ENCODE measurements at regions not wholly inside any gene's neighbourhood (a gene's known extent, or its start where the extent isn't known, plus 50 kb on each side); places are given as distances from the start of the nearest gene placed in this dataset.

- no peaks in the 10 kb centered on the region for H3K27me3 ChIP-seq
- H3K36me3 ChIP-seq: no peaks in the 10 kb centered on the region
- TF ChIP-seq CTCF (IDR thresholded peaks at IDR 0.05): no peak
- ATAC-seq: no peak
- no peaks in the 10 kb centered on the region for H3K4me1 ChIP-seq
- H3K27ac ChIP-seq: no peak overlapping the region
- 76 to 83% methylated on average over 2 of the region's 2 CpGs for WGBS, 2 donors
- FAIRE-seq: no peak
- DNase-seq: no peak
- no peak overlapping the region for H3K4me3 ChIP-seq
- no peaks in the 10 kb centered on the region for H3K9me3 ChIP-seq
- intact Hi-C loops (cut with DNase I): no loop called here
Measured at GRCh38 chr4:123606336-123606735, 209.7 kb downstream of the SPRY1 start.

GRCh38 chr4:123606946-123607542 lies 210.4 kb downstream of the SPRY1 start:
- no peak overlapping the region for H3K4me3 ChIP-seq
- no peaks in the 10 kb centered on the region for H3K4me1 ChIP-seq
- intact Hi-C loops (cut with DNase I): no loop called here
- ATAC-seq (peak in 1 of 4 donors; percentile 20), DNase-seq (no peak), FAIRE-seq (no peak)
- H3K36me3 ChIP-seq: no peaks in the 10 kb centered on the region
- no peaks in the 10 kb centered on the region for H3K27me3 ChIP-seq
- 80 to 94% methylated on average over 3 of the region's 3 CpGs for WGBS, 2 donors
- no peaks in the 10 kb centered on the region for H3K9me3 ChIP-seq
- no peak overlapping the region for H3K27ac ChIP-seq
- TF ChIP-seq CTCF (IDR thresholded peaks at IDR 0.05): no peak

- Histone ChIP-seq H3K4me1 (no peaks in the 10 kb centered on the region), H3K36me3 (no peaks in the 10 kb centered on the region), H3K27ac (no peak overlapping the region), H3K27me3 (no peaks in the 10 kb centered on the region), H3K9me3 (no peaks in the 10 kb centered on the region), H3K4me3 (no peak overlapping the region)
- TF ChIP-seq CTCF (IDR thresholded peaks at IDR 0.05): no peak
- intact Hi-C loops (cut with DNase I): no loop called here
- DNase-seq: no peak
- no peak for FAIRE-seq
- no peak for ATAC-seq
- WGBS, 2 donors: 37 to 53% methylated on average over 1 of the region's 1 CpG
Measured at GRCh38 chr4:123609829-123610228, 213.2 kb downstream of the SPRY1 start.

- intact Hi-C loops (cut with DNase I): no loop called here
- H3K36me3 ChIP-seq: no peaks in the 10 kb centered on the region
- FAIRE-seq (no peak), DNase-seq (no peak), ATAC-seq (no peak)
- no peaks in the 10 kb centered on the region for H3K9me3 ChIP-seq
- no peak overlapping the region for H3K27ac ChIP-seq
- no peak for TF ChIP-seq CTCF (IDR thresholded peaks at IDR 0.05)
- no peak overlapping the region for H3K4me3 ChIP-seq
- H3K27me3 ChIP-seq: no peaks in the 10 kb centered on the region
- H3K4me1 ChIP-seq: no peaks in the 10 kb centered on the region
- WGBS, 2 donors: 91 to 93% methylated on average over 9 of the region's 9 CpGs
Measured at GRCh38 chr4:123613586-123614344, 217.2 kb downstream of the SPRY1 start.

GRCh38 chr4:123615901-123616300 lies 219.3 kb downstream of the SPRY1 start:
- DNase-seq (no peak), ATAC-seq (no peak), FAIRE-seq (no peak)
- Histone ChIP-seq H3K9me3 (no peaks in the 10 kb centered on the region), H3K4me3 (no peak overlapping the region), H3K27ac (no peak overlapping the region), H3K27me3 (no peaks in the 10 kb centered on the region), H3K4me1 (no peaks in the 10 kb centered on the region), H3K36me3 (no peaks in the 10 kb centered on the region)
- WGBS, 2 donors: 94 to 99% methylated on average over 2 of the region's 2 CpGs
- intact Hi-C loops (cut with DNase I): no loop called here
- no peak for TF ChIP-seq CTCF (IDR thresholded peaks at IDR 0.05)

Data from pancreas (tissue), 10 donors.